SK-N-SH (cell line): ENCODE measurements at regions not wholly inside any gene's neighbourhood (a gene's known extent, or its start where the extent isn't known, plus 50 kb on each side); places are given as distances from the start of the nearest gene placed in this dataset.
"Not testable (repeated sequence)": the region's sequence is repeated elsewhere in the genome, so short reads cannot be mapped to it uniquely, and the experiment has no call there.

Experiments used
- CTCF ChIP-seq: fragments of 200-600 bp; sonication (generic); IDR thresholded peaks from 2 replicates; pipeline ENCODE4 v1.6.1; 2017; ENCODE audit warnings: antibody characterized with exemption, mild to moderate bottlenecking, moderate library complexity
- FOSL2 ChIP-seq: IDR thresholded peaks from 2 replicates; pipeline ENCODE4 v1.4.0; 2012; ENCODE audit warnings: low read depth, mild to moderate bottlenecking, moderate library complexity, borderline replicate concordance
- MXI1 ChIP-seq: IDR thresholded peaks from 2 replicates; pipeline ENCODE4 v1.6.1; 2012; ENCODE audit warnings: mild to moderate bottlenecking, low read depth, low read length, improper control_type of control experiment
- NFIC ChIP-seq: IDR thresholded peaks from 2 replicates; pipeline ENCODE4 v1.4.0; 2012; ENCODE audit warnings: borderline replicate concordance
- POLR2AphosphoS5 ChIP-seq: IDR thresholded peaks from 2 replicates; pipeline ENCODE4 v1.6.1; 2012; ENCODE audit warnings: low read depth, low read length
- TAF1 ChIP-seq: IDR thresholded peaks from 2 replicates; pipeline ENCODE4 v1.6.1; 2012; ENCODE audit warnings: low read depth, mild to moderate bottlenecking, low read length, moderate library complexity, borderline replicate concordance

- TF ChIP-seq CTCF, TAF1, MXI1, FOSL2, NFIC, POLR2AphosphoS5: not testable (repeated sequence)
Observed at GRCh38 chr3:124066543-124066942, 74.6 kb upstream of the ROPN1 start.
